Sigmoid colon (tissue), 6 donors: ENCODE measurements at regions not wholly inside any gene's neighbourhood (a gene's known extent, or its start where the extent isn't known, plus 50 kb on each side); places are given as distances from the start of the nearest gene placed in this dataset.

Source experiments
- DNase-seq: peaks from one replicate; pipeline ENCODE4 v3.0.0-alpha.2; 2019
- H3K27ac ChIP-seq, 4 donors: fragments of 200-600 bp; sonication (generic); one replicate each; pipeline ENCODE4 v1.5.1; 2016 to 2019; ENCODE audit warnings: mild to moderate bottlenecking in 1 of 4
- H3K27me3 ChIP-seq, 3 donors: fragments of 200-600 bp; sonication (generic); one replicate each; pipeline ENCODE4 v1.5.1; 2019; ENCODE audit warnings: mild to moderate bottlenecking in 1 of 3
- H3K36me3 ChIP-seq, 4 donors: fragments of 200-600 bp; sonication (generic); one replicate each; pipeline ENCODE4 v1.5.1; 2016 to 2019
- H3K4me1 ChIP-seq, 4 donors: fragments of 200-600 bp; sonication (generic); one replicate each; pipeline ENCODE4 v1.5.1; 2017 to 2019
- H3K4me3 ChIP-seq, 4 donors: fragments of 200-600 bp; sonication (generic); one replicate each; pipeline ENCODE4 v1.5.1; 2017 to 2019; ENCODE audit warnings: mild to moderate bottlenecking in 2 of 4, moderate library complexity in 1 of 4
- H3K9me3 ChIP-seq, 4 donors: fragments of 200-600 bp in 3 of 4; sonication (generic) in 3 of 4; one replicate each; pipeline versions ENCODE4 v1.5.1 to v1.6.1; 2013 to 2019
- EP300 ChIP-seq, 4 donors: sonication (generic); formaldehyde crosslinking; IDR thresholded peaks; one replicate each; pipeline ENCODE4 v1.6.1; 2017; ENCODE audit warnings: antibody characterized with exemption in 4 of 4
- POLR2A ChIP-seq, 2 donors: fragments of 450-650 bp; IDR thresholded peaks; one replicate each; pipeline ENCODE4 v1.6.1; 2016; ENCODE audit warnings: antibody characterized with exemption in 2 of 2, mild to moderate bottlenecking in 2 of 2, moderate library complexity in 2 of 2
- POLR2AphosphoS5 ChIP-seq, 4 donors: sonication (generic); formaldehyde crosslinking; IDR thresholded peaks; one replicate each; pipeline ENCODE4 v1.6.1; 2017; ENCODE audit warnings: antibody characterized with exemption in 4 of 4
- WGBS, 2 donors: extraction: QIAGEN DNeasy Blood & Tissue Kit; methylation state at CpG; one replicate each; pipeline ENCODE4 v1.1.7; 2013; 5-methylcytosine and 5-hydroxymethylcytosine counted together
- intact Hi-C: fragments of 100-400 bp; cut with DNase I; formaldehyde crosslinking; loops from one replicate; pipeline ENCODE4 v1.15.1; 2023
- TF ChIP-seq, protein P1 (sequence below), 4 experiments: fragments of 450-650 bp in 3 of 4; fragments of 200-600 bp in 1 of 4; IDR thresholded peaks; one replicate each; pipeline ENCODE4 v1.5.1; 2016 to 2019; ENCODE audit warnings: antibody characterized with exemption in 4 of 4, mild to moderate bottlenecking in 3 of 4, moderate library complexity in 2 of 4
- donor health status: healthy with polysubstance abuse.
- donor health status: healthy.

DNA sequence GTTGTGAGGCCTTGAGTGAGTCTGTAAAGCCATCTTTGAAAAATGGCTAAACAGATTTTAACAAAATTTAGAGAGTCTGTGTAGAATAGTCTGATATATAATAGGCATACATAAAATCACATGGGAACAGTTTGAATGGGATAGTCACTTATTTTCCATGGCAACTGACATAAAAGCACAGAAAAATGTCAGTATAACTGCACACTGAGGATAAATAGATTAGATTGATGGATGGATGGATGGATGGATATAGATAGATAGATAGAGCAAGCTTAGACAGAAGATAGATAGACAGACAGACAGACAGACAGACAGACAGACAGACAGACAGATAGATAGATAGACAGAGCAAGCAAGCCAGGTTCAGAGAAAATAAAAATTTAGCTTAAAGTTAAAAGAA lies 660.2 kb upstream of the API5 start:
- no peak overlapping the region for H3K27ac ChIP-seq
- H3K27me3 ChIP-seq: no peaks in the 10 kb centered on the region
- peaks cover 0 to 3% (median 0%) of the 10 kb centered on the region in 4 donors for H3K9me3 ChIP-seq
- no peaks in the 10 kb centered on the region for H3K4me1 ChIP-seq
- no peak for TF ChIP-seq POLR2A (IDR thresholded peaks at IDR 0.05)
- no peak for TF ChIP-seq EP300 (IDR thresholded peaks at IDR 0.05)
- TF ChIP-seq POLR2AphosphoS5 (IDR thresholded peaks at IDR 0.05): no peak
- TF ChIP-seq, protein P1, sequence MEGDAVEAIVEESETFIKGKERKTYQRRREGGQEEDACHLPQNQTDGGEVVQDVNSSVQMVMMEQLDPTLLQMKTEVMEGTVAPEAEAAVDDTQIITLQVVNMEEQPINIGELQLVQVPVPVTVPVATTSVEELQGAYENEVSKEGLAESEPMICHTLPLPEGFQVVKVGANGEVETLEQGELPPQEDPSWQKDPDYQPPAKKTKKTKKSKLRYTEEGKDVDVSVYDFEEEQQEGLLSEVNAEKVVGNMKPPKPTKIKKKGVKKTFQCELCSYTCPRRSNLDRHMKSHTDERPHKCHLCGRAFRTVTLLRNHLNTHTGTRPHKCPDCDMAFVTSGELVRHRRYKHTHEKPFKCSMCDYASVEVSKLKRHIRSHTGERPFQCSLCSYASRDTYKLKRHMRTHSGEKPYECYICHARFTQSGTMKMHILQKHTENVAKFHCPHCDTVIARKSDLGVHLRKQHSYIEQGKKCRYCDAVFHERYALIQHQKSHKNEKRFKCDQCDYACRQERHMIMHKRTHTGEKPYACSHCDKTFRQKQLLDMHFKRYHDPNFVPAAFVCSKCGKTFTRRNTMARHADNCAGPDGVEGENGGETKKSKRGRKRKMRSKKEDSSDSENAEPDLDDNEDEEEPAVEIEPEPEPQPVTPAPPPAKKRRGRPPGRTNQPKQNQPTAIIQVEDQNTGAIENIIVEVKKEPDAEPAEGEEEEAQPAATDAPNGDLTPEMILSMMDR (IDR thresholded peaks at IDR 0.05): no peak
- DNase-seq: no peak
- no peak overlapping the region for H3K4me3 ChIP-seq
- intact Hi-C loops: no loop called here
- H3K36me3 ChIP-seq: no peaks in the 10 kb centered on the region

DNA sequence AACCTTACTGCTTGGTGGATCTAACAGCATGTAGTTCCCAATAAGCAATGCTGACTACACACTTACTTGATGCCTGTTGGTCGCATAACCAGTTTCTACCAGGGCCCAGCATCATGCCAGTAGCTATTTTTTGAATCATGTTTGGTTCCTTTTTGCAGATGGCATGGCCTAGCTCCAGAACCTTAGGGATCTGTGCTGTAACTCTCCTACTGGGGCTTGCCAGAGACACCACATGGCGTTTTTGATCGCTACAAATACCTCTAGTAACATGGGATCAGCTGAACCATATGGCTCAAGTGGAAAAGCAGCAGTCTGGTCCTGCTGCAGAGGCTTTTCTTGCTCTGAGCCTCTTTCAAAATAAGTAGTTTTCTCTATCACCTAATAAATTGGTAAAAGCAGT lies 654.6 kb upstream of the API5 start:
- Histone ChIP-seq H3K27me3 (no peaks in the 10 kb centered on the region), H3K36me3 (no peaks in the 10 kb centered on the region), H3K27ac (no peak overlapping the region), H3K9me3 (peaks cover 0 to 3% (median 0%) of the 10 kb centered on the region in 4 donors), H3K4me1 (no peaks in the 10 kb centered on the region), H3K4me3 (no peak overlapping the region)
- TF ChIP-seq, protein P1 (IDR thresholded peaks at IDR 0.05): no peak
- TF ChIP-seq EP300 (IDR thresholded peaks at IDR 0.05): no peak
- no peak for TF ChIP-seq POLR2AphosphoS5 (IDR thresholded peaks at IDR 0.05)
- TF ChIP-seq POLR2A (IDR thresholded peaks at IDR 0.05): no peak
- no peak for DNase-seq
- intact Hi-C loops: no loop called here
- WGBS, 2 donors: 66 to 82% methylated on average over 3 of the region's 3 CpGs

DNA sequence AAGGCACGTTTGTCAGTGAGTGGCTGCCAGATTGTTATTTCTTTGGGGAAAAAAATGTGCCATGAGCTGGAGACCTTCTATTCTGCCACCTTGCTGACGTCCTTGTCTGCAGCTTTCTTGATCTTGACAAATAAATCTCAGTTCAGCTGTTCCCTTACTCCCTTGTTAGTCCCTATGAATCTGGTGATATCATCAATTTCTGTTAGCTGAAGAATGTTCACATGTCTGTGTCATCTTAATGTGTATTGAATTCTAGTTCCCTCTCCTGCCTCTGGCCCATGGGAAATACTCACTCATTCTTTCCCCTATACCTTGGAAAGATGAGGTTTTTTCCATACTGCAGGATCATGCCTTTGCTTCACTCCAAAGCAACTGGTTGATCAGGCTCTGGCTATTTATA lies 649.9 kb upstream of the API5 start:
- intact Hi-C loops: no loop called here
- DNase-seq: no peak
- Histone ChIP-seq H3K27me3 (no peaks in the 10 kb centered on the region), H3K36me3 (no peaks in the 10 kb centered on the region), H3K4me3 (no peak overlapping the region), H3K9me3 (no peaks in the 10 kb centered on the region), H3K27ac (no peak overlapping the region), H3K4me1 (no peaks in the 10 kb centered on the region)
- WGBS, 2 donors: 40 to 60% methylated on average over 2 of the region's 2 CpGs
- TF ChIP-seq, protein P1 (IDR thresholded peaks at IDR 0.05): no peak
- TF ChIP-seq EP300 (IDR thresholded peaks at IDR 0.05) (no peak), POLR2AphosphoS5 (IDR thresholded peaks at IDR 0.05) (no peak)

DNA sequence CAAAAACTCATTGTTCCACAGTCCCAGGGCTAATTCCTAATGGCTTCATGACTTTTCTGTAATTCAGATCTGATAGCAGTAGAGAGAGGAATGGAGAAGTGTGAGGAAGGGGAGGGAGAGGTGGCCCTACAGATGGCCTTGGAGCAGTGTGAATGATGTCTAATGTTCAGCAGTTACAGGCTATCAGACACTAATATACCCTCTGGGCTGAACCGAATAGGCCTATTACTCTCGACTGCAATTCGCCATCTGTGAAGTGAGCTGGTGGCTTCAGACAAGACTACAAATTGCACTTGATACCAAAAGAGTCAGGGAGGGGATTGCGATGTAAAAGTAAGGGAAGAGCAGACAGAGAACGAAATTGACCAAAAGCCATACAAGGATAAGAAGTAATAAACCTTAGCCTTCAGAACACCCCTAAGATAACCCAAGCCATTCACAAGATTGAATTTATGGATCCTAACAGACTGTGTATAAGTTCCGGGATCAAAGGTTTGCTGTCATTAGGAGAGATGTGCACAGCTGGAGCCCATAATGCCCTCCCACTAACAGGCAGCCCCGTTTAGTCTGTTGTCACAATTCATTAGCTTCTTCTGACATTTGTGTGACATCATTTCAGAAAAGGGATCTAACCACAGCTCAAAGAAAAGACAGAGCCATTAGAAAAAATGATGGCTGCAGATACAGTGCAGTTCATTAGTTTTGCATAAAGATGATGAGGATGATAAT lies 642.4 kb upstream of the API5 start:
- 71 to 72% methylated on average over 7 of the region's 7 CpGs for WGBS, 2 donors
- no peaks in the 10 kb centered on the region for H3K27me3 ChIP-seq
- H3K9me3 ChIP-seq: no peaks in the 10 kb centered on the region
- TF ChIP-seq POLR2A (IDR thresholded peaks at IDR 0.05) (no peak), POLR2AphosphoS5 (IDR thresholded peaks at IDR 0.05) (no peak)
- TF ChIP-seq, protein P1 (IDR thresholded peaks at IDR 0.05): no peak
- no peak for DNase-seq
- H3K4me3 ChIP-seq: no peak overlapping the region
- H3K27ac ChIP-seq: no peak overlapping the region
- intact Hi-C loops: no loop called here
- H3K4me1 ChIP-seq: no peaks in the 10 kb centered on the region
- no peaks in the 10 kb centered on the region for H3K36me3 ChIP-seq

DNA sequence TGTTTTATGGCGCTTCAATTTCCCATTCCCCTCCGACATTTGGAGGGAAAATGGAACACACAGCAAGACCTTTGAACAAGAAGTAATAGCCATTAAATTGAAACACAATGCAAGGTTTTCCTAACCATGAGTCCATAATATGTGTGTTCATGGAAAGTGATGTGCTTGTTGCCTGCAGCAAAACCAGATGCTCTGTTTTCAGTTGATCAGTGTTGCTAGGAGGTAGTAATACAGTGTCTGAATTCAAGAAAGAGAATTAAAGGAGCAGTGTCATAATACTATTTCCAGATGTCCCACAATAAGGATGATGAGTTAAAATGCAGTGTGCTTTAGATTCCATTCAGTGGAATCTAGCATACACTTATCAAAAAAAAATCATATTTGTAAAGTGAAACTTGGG lies 637.4 kb upstream of the API5 start:
- Histone ChIP-seq H3K27ac (no peak overlapping the region), H3K9me3 (no peaks in the 10 kb centered on the region), H3K27me3 (no peaks in the 10 kb centered on the region), H3K36me3 (no peaks in the 10 kb centered on the region), H3K4me3 (no peak overlapping the region), H3K4me1 (no peaks in the 10 kb centered on the region)
- intact Hi-C loops: no loop called here
- no peak for DNase-seq
- TF ChIP-seq POLR2AphosphoS5 (IDR thresholded peaks at IDR 0.05) (no peak), EP300 (IDR thresholded peaks at IDR 0.05) (no peak), POLR2A (IDR thresholded peaks at IDR 0.05) (no peak)
- TF ChIP-seq, protein P1 (IDR thresholded peaks at IDR 0.05): no peak
- WGBS, 2 donors: 54 to 76% methylated on average over 2 of the region's 2 CpGs
